H1 (cell line): ENCODE measurements at regions not wholly inside any gene's neighbourhood (a gene's known extent, or its start where the extent isn't known, plus 50 kb on each side); places are given as distances from the start of the nearest gene placed in this dataset.

ENCODE experiments used
- CTCF ChIA-PET: fragments of 300-600 bp; sonication (Branson Sonifier 250); formaldehyde crosslinking; loops from one replicate; lab custom pipeline; 2021; ENCODE audit not compliant: partially characterized antibody; lab: Charles Lee
- POLR2A ChIA-PET: fragments of 300-600 bp; sonication (Branson Sonifier 250); formaldehyde crosslinking; loops from one replicate; lab custom pipeline; 2021; ENCODE audit warnings: inconsistent platforms; ENCODE audit not compliant: partially characterized antibody; lab: Charles Lee
- DNase-seq, 2 experiments: peaks; one replicate each; pipeline versions ENCODE4 v3.0.0 to v3.0.0-alpha.2; 2010 to 2022; ENCODE audit warnings: low spot score in 2 of 2, low read depth in 1 of 2, mixed read lengths in 1 of 2
- FAIRE-seq: peaks from 2 replicates; lab custom pipeline; 2011; peaks lifted over from hg19 to GRCh38; lab: Jason Lieb, UNC
- H2AFZ ChIP-seq: 2 replicates; pipeline ENCODE4 v1.8.1; 2012; ENCODE audit warnings: low read length, inconsistent platforms
- H2AK5ac ChIP-seq: 2 replicates; pipeline ENCODE4 v1.6.1; 2013; ENCODE audit warnings: low read depth, low read length
- H2BK120ac ChIP-seq: replicated peaks from 2 replicates; pipeline ENCODE3; 2013; ENCODE audit warnings: low read depth, low read length, inconsistent platforms
- H2BK12ac ChIP-seq: 2 replicates; pipeline ENCODE4 v1.6.1; 2013; ENCODE audit warnings: low read depth, low read length
- H2BK15ac ChIP-seq: 2 replicates; pipeline ENCODE4 v1.6.1; 2013; ENCODE audit warnings: low read length
- H2BK20ac ChIP-seq: 2 replicates; pipeline ENCODE4 v1.6.1; 2013; ENCODE audit warnings: low read length
- H2BK5ac ChIP-seq: 2 replicates; pipeline ENCODE4 v1.6.1; 2013; ENCODE audit warnings: low read depth, low read length
- H3K14ac ChIP-seq: 2 replicates; pipeline ENCODE4 v1.6.1; 2013; ENCODE audit warnings: inconsistent platforms; ENCODE audit not compliant: insufficient read length
- H3K18ac ChIP-seq: 2 replicates; pipeline ENCODE4 v1.6.1; 2013; ENCODE audit warnings: low read length; ENCODE audit errors: extremely low read depth
- H3K23ac ChIP-seq: 2 replicates; pipeline ENCODE4 v1.6.1; 2013; ENCODE audit warnings: inconsistent platforms; ENCODE audit not compliant: insufficient read length
- H3K23me2 ChIP-seq: 2 replicates; pipeline ENCODE4 v1.6.1; 2013; ENCODE audit warnings: low read depth, low read length
- H3K27ac ChIP-seq: 2 replicates; pipeline ENCODE4 v1.6.1; 2011; ENCODE audit warnings: low read depth, low read length, inconsistent platforms
- H3K27me3 ChIP-seq, 4 experiments: replicated peaks in 1 of 4; 1 replicate in 1 of 4; 2 replicates in 3 of 4; pipeline versions ENCODE4 v1.6.1 to v1.8.1; 2011 to 2013; ENCODE audit warnings: low read length in 3 of 4, mild to moderate bottlenecking in 3 of 4, inconsistent platforms in 2 of 4, mixed read lengths in 2 of 4, moderate library complexity in 1 of 4; ENCODE audit not compliant: control insufficient read depth in 3 of 4, insufficient read depth in 3 of 4; ENCODE audit errors: extremely low read depth in 1 of 4
- H3K36me3 ChIP-seq, 4 experiments: 2 replicates each; pipeline versions ENCODE4 v1.6.1 to v1.8.1; 2011 to 2013; ENCODE audit warnings: mild to moderate bottlenecking in 4 of 4, low read length in 3 of 4, moderate library complexity in 2 of 4, control low read depth in 1 of 4, inconsistent platforms in 1 of 4; ENCODE audit not compliant: insufficient read depth in 4 of 4, control insufficient read depth in 2 of 4
- H3K4ac ChIP-seq: replicated peaks from 2 replicates; pipeline ENCODE3; 2013; ENCODE audit warnings: low read length, low read depth, mixed read lengths, inconsistent platforms; ENCODE audit not compliant: insufficient read length
- H3K4me1 ChIP-seq, 4 experiments: replicated peaks in 1 of 4; 1 replicate in 1 of 4; 2 replicates in 3 of 4; pipeline versions ENCODE4 v1.6.1 to v1.8.1; 2011 to 2013; ENCODE audit warnings: low read length in 3 of 4, inconsistent platforms in 2 of 4, mixed read lengths in 1 of 4; ENCODE audit not compliant: insufficient read depth in 4 of 4, control insufficient read depth in 3 of 4
- H3K4me2 ChIP-seq, 2 experiments: 2 replicates each; pipeline versions ENCODE4 v1.6.1 to v1.8.1; 2011 to 2013; ENCODE audit warnings: low read depth in 2 of 2, low read length in 2 of 2, control low read depth in 1 of 2, inconsistent platforms in 1 of 2, mild to moderate bottlenecking in 1 of 2; ENCODE audit not compliant: insufficient read depth in 1 of 2
- H3K4me3 ChIP-seq, 4 experiments: fragments of 200-600, 300-600 bp in 1 of 4; sonication (generic), shearing (Covaris generic), sonication (Bioruptor Twin) in 1 of 4; 2 replicates each; pipeline versions ENCODE4 v1.5.1 to v1.8.1; 2011 to 2016; ENCODE audit warnings: low read length in 4 of 4, low read depth in 3 of 4, control low read depth in 2 of 4, inconsistent platforms in 2 of 4, mild to moderate bottlenecking in 2 of 4, mixed read lengths in 1 of 4, moderate library complexity in 1 of 4; ENCODE audit not compliant: insufficient read depth in 2 of 4; ENCODE audit errors: extremely low read depth in 1 of 4
- H3K56ac ChIP-seq: replicated peaks from 2 replicates; pipeline ENCODE3; 2013; ENCODE audit warnings: low read depth, mild to moderate bottlenecking, mixed read lengths, low read length, inconsistent platforms; ENCODE audit not compliant: insufficient read length
- H3K79me1 ChIP-seq: 2 replicates; pipeline ENCODE4 v1.6.1; 2013; ENCODE audit warnings: low read depth, low read length, control low read depth
- H3K79me2 ChIP-seq, 2 experiments: 2 replicates each; pipeline versions ENCODE4 v1.6.1 to v1.8.1; 2012 to 2013; ENCODE audit warnings: low read length in 2 of 2, mild to moderate bottlenecking in 2 of 2, inconsistent platforms in 1 of 2; ENCODE audit not compliant: insufficient read depth in 2 of 2, control insufficient read depth in 1 of 2
- H3K9ac ChIP-seq, 4 experiments: replicated peaks in 1 of 4; 1 replicate in 1 of 4; 2 replicates in 3 of 4; pipeline versions ENCODE4 v1.6.1 to v1.8.1; 2011 to 2013; ENCODE audit warnings: low read depth in 3 of 4, low read length in 3 of 4, control low read depth in 2 of 4, mild to moderate bottlenecking in 2 of 4, moderate library complexity in 2 of 4, inconsistent platforms in 1 of 4; ENCODE audit errors: extremely low read depth in 1 of 4
- H3K9me3 ChIP-seq, 2 experiments: 2 replicates each; pipeline versions ENCODE4 v1.6.1 to v1.8.1; 2012 to 2013; ENCODE audit warnings: mild to moderate bottlenecking in 2 of 2, moderate library complexity in 2 of 2, control low read depth in 1 of 2, inconsistent platforms in 1 of 2, low read depth in 1 of 2, low read length in 1 of 2, mixed read lengths in 1 of 2; ENCODE audit not compliant: insufficient read depth in 2 of 2
- H4K20me1 ChIP-seq, 2 experiments: replicated peaks in 1 of 2; 2 replicates each; pipeline versions ENCODE3 to v1.8.1; 2011 to 2013; ENCODE audit warnings: inconsistent platforms in 2 of 2, low read length in 2 of 2, mild to moderate bottlenecking in 1 of 2; ENCODE audit not compliant: insufficient read depth in 2 of 2, control insufficient read depth in 1 of 2
- H4K5ac ChIP-seq: 2 replicates; pipeline ENCODE4 v1.6.1; 2013; ENCODE audit warnings: low read length, low read depth, mixed read lengths, inconsistent platforms; ENCODE audit not compliant: insufficient read length
- H4K8ac ChIP-seq: 2 replicates; pipeline ENCODE4 v1.8.0; 2013; ENCODE audit warnings: mild to moderate bottlenecking, moderate library complexity, low read length, inconsistent platforms; ENCODE audit not compliant: insufficient read depth; ENCODE audit errors: extremely low read depth
- H4K91ac ChIP-seq: replicated peaks from 2 replicates; pipeline ENCODE3; 2013; ENCODE audit warnings: low read length, mixed read lengths, inconsistent platforms; ENCODE audit not compliant: insufficient read length
- ASH2L ChIP-seq: fragments of 200-600, 300-600 bp; sonication (generic); IDR thresholded peaks from one replicate; pipeline ENCODE4 v1.7.1; 2017; ENCODE audit warnings: low read length
- BCL11A ChIP-seq, 2 experiments: IDR thresholded peaks; one replicate each; pipeline ENCODE4 v1.6.1; 2011; ENCODE audit warnings: low read depth in 2 of 2, low read length in 2 of 2, mild to moderate bottlenecking in 2 of 2
- EP300 ChIP-seq, 2 experiments: IDR thresholded peaks; 1 replicate in 1 of 2; 2 replicates in 1 of 2; pipeline ENCODE4 v1.6.1; 2011 to 2012; ENCODE audit warnings: low read depth in 2 of 2, low read length in 2 of 2, mild to moderate bottlenecking in 2 of 2, borderline replicate concordance in 1 of 2, inconsistent platforms in 1 of 2, moderate library complexity in 1 of 2
- JUN ChIP-seq: IDR thresholded peaks from 2 replicates; pipeline ENCODE4 v1.6.1; 2011; ENCODE audit warnings: low read depth, mild to moderate bottlenecking, improper control_type of control experiment, low read length
- KDM4A ChIP-seq: IDR thresholded peaks from one replicate; pipeline ENCODE4 v1.7.1; 2012; ENCODE audit warnings: low read depth, mild to moderate bottlenecking, moderate library complexity, low read length, inconsistent platforms; ENCODE audit not compliant: severe bottlenecking
- KDM5A ChIP-seq: fragments of 200-600 bp; IDR thresholded peaks from 2 replicates; pipeline ENCODE4 v1.7.1; 2012; ENCODE audit warnings: mild to moderate bottlenecking, low read length, inconsistent platforms, mixed read lengths
- NANOG ChIP-seq: IDR thresholded peaks from 2 replicates; pipeline ENCODE4 v1.6.1; 2011; ENCODE audit warnings: low read length, low read depth, mild to moderate bottlenecking, inconsistent platforms; ENCODE audit not compliant: insufficient read depth, poor library complexity, severe bottlenecking
- RFX5 ChIP-seq: IDR thresholded peaks from 2 replicates; pipeline ENCODE4 v1.6.1; 2011; ENCODE audit warnings: low read depth, low read length, improper control_type of control experiment, borderline replicate concordance
- SRF ChIP-seq: IDR thresholded peaks from 2 replicates; pipeline ENCODE4 v1.6.1; 2011; ENCODE audit warnings: mild to moderate bottlenecking, low read depth, low read length, moderate library complexity
- TCF12 ChIP-seq: IDR thresholded peaks from 2 replicates; pipeline ENCODE4 v1.6.1; 2011; ENCODE audit warnings: low read depth, mild to moderate bottlenecking, low read length
- ZNF274 ChIP-seq: IDR thresholded peaks from 2 replicates; pipeline ENCODE4 v1.7.0; 2012; ENCODE audit warnings: low read length, borderline replicate concordance; ENCODE audit errors: extremely low read depth
- WGBS, 2 experiments: shearing (Covaris generic) in 1 of 2; methylation state at CpG; one replicate each; pipeline versions ENCODE4 v1.1.6 to v1.1.7; 2013 to 2015; ENCODE audit warnings: low lambda C conversion rate in 2 of 2, mixed read lengths in 2 of 2, inconsistent platforms in 1 of 2, low coverage in 1 of 2, missing lambda C conversion rate in 1 of 2; ENCODE audit not compliant: insufficient replicate concordance in 2 of 2, insufficient coverage in 1 of 2, insufficient read length in 1 of 2; ENCODE audit errors: extremely low coverage in 1 of 2, missing lambda C conversion rate in 1 of 2; 5-methylcytosine and 5-hydroxymethylcytosine counted together

DNA sequence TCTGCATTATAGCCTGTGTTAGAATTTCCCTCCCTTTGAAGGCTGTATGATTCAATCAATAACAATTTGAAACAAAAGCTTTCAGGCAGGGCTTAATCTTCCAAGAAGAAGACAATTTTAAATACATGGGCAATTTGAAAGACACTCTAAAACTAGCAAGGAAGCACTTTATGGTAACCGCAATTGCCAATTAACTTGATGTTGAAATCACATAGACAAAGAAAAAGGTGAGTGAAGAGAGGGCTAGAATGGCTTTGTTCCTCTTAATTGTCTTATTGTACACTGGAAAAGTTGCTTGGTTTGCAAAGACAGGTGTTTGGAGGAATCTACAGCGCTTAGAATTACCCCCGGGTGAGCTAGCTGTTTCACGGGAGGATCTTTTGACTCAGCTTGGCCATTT is 74.4 kb upstream of the PRKX start:
- Histone ChIP-seq H3K4me2 (peak overlapping the region; percentile 28 to 75; a peak in 3 of 4 replicates), H3K56ac (no peak overlapping the region), H3K79me2 (no peaks in the 10 kb centered on the region), H3K4ac (no peak overlapping the region), H4K20me1 (no peaks in the 10 kb centered on the region), H3K9me3 (no peaks in the 10 kb centered on the region), H4K5ac (no peak overlapping the region), H2BK15ac (no peak overlapping the region), H3K4me3 (no peak overlapping the region), H3K23me2 (no peaks in the 10 kb centered on the region; the same call in 1 of the 2 replicates), H3K79me1 (no peaks in the 10 kb centered on the region), H3K27ac (no peak overlapping the region), H2AK5ac (no peak overlapping the region), H3K18ac (no peak overlapping the region; the same call in 1 of the 2 replicates), H2BK5ac (no peak overlapping the region), H3K36me3 (no peaks in the 10 kb centered on the region), H3K4me1 (no peaks in the 10 kb centered on the region), H2BK20ac (no peak overlapping the region), H4K91ac (no peak overlapping the region), H2AFZ (0 out of 2 replicates have a peak overlapping the region, but pooled peaks have one; percentile 32), H3K27me3 (no peaks in the 10 kb centered on the region), H3K23ac (no peak overlapping the region), H3K9ac (no peak overlapping the region), H2BK12ac (no peak overlapping the region), H2BK120ac (no peak overlapping the region), H3K14ac (no peak overlapping the region), H4K8ac (no peak overlapping the region)
- 51% methylated on average over 4 of the region's 4 CpGs; no CpG with 5 or more reads in 1 of the 2 experiments for WGBS, 2 experiments
- CTCF ChIA-PET: interaction anchor here (0.8 to 1.4 kb wide), 7 partner anchors 13 to 138 kb away, joined by 3 to 7 read pairs (median 3); no protein-coding TSS in a partner anchor
- no peak for TF ChIP-seq TCF12
- TF ChIP-seq SRF: no peak
- TF ChIP-seq KDM5A: no peak
- TF ChIP-seq EP300 (IDR thresholded peaks at IDR 0.05; ENCODE audit: borderline replicate concordance in 1 of 2, low read depth in 2 of 2, low read length in 2 of 2): no peak
- TF ChIP-seq KDM4A: no peak
- TF ChIP-seq JUN: no peak
- TF ChIP-seq ZNF274: no peak
- TF ChIP-seq ASH2L: no peak
- TF ChIP-seq RFX5: no peak
- no peak for TF ChIP-seq NANOG
- TF ChIP-seq BCL11A (IDR thresholded peaks at IDR 0.05; ENCODE audit: low read depth in 2 of 2, low read length in 2 of 2): no peak
- DNase-seq (no peak), FAIRE-seq (no peak)
- POLR2A ChIA-PET: no interaction called here
